H9 (cell line): ENCODE measurements at regions not wholly inside any gene's neighbourhood (a gene's known extent, or its start where the extent isn't known, plus 50 kb on each side); places are given as distances from the start of the nearest gene placed in this dataset.

ENCODE experiments used
- DNase-seq: peaks from one replicate; pipeline ENCODE4 v3.0.0-alpha.2; 2017
- H2AFZ ChIP-seq: one replicate; pipeline ENCODE4 v1.6.1; 2013; ENCODE audit warnings: mild to moderate bottlenecking, low read length, control low read depth, moderate library complexity
- H2AK5ac ChIP-seq: 2 replicates; pipeline ENCODE4 v1.6.1; 2013; ENCODE audit warnings: low read length, control low read depth, mixed read lengths; ENCODE audit not compliant: insufficient read length
- H2BK120ac ChIP-seq: one replicate; pipeline ENCODE4 v1.6.1; 2013; ENCODE audit warnings: low read depth, mild to moderate bottlenecking, low read length, control low read depth, inconsistent platforms; ENCODE audit not compliant: poor library complexity, severe bottlenecking
- H2BK12ac ChIP-seq: 2 replicates; pipeline ENCODE4 v1.6.1; 2013; ENCODE audit warnings: low read length, control low read depth, mixed read lengths, low read depth; ENCODE audit not compliant: insufficient read length
- H2BK15ac ChIP-seq: 2 replicates; pipeline ENCODE4 v1.6.1; 2013; ENCODE audit warnings: low read depth, low read length, control low read depth
- H2BK20ac ChIP-seq: one replicate; pipeline ENCODE4 v1.6.1; 2013; ENCODE audit warnings: low read depth, mild to moderate bottlenecking, low read length, control low read depth, inconsistent platforms; ENCODE audit not compliant: poor library complexity, severe bottlenecking
- H2BK5ac ChIP-seq: 2 replicates; pipeline ENCODE4 v1.6.1; 2013; ENCODE audit warnings: low read length, control low read depth, mixed read lengths; ENCODE audit not compliant: insufficient read length
- H3K14ac ChIP-seq: 2 replicates; pipeline ENCODE4 v1.6.1; 2013; ENCODE audit warnings: low read length, control low read depth; ENCODE audit not compliant: insufficient read depth
- H3K18ac ChIP-seq: 2 replicates; pipeline ENCODE4 v1.6.1; 2013; ENCODE audit warnings: low read depth, mild to moderate bottlenecking, mixed read lengths, low read length, control low read depth; ENCODE audit not compliant: insufficient read length
- H3K23ac ChIP-seq: 2 replicates; pipeline ENCODE4 v1.6.1; 2013; ENCODE audit warnings: low read length, control low read depth, mixed read lengths, low read depth; ENCODE audit not compliant: insufficient read length
- H3K23me2 ChIP-seq: 2 replicates; pipeline ENCODE4 v1.6.1; 2013; ENCODE audit warnings: low read depth, mild to moderate bottlenecking, mixed read lengths, low read length, control low read depth; ENCODE audit not compliant: insufficient read length, poor library complexity, severe bottlenecking
- H3K27ac ChIP-seq: 2 replicates; pipeline ENCODE4 v1.5.1; 2013; ENCODE audit warnings: low read length, control low read depth, mixed read lengths, low read depth; ENCODE audit not compliant: insufficient read length
- H3K27me3 ChIP-seq: 2 replicates; pipeline ENCODE4 v1.6.1; 2013; ENCODE audit warnings: low read length, control low read depth, inconsistent platforms; ENCODE audit not compliant: insufficient read depth
- H3K4ac ChIP-seq: 2 replicates; pipeline ENCODE4 v1.6.1; 2013; ENCODE audit warnings: low read depth, mild to moderate bottlenecking, control low read depth, inconsistent platforms, low read length, moderate library complexity
- H3K4me1 ChIP-seq: 2 replicates; pipeline ENCODE4 v1.6.1; 2013; ENCODE audit warnings: low read length, control low read depth, inconsistent platforms; ENCODE audit not compliant: insufficient read depth
- H3K4me2 ChIP-seq: 2 replicates; pipeline ENCODE4 v1.6.1; 2013; ENCODE audit warnings: low read length, control low read depth, mixed read lengths; ENCODE audit not compliant: insufficient read length, insufficient read depth
- H3K56ac ChIP-seq: 2 replicates; pipeline ENCODE4 v1.6.1; 2013; ENCODE audit warnings: low read depth, mild to moderate bottlenecking, mixed read lengths, low read length, control low read depth; ENCODE audit not compliant: insufficient read length
- H3K79me1 ChIP-seq: 2 replicates; pipeline ENCODE4 v1.6.1; 2013; ENCODE audit warnings: low read depth, mild to moderate bottlenecking, moderate library complexity, low read length, control low read depth, inconsistent platforms; ENCODE audit not compliant: insufficient read depth, poor library complexity, severe bottlenecking
- H3K79me2 ChIP-seq: 2 replicates; pipeline ENCODE4 v1.6.1; 2013; ENCODE audit warnings: low read length, control low read depth, inconsistent platforms; ENCODE audit not compliant: insufficient read depth
- H3K9ac ChIP-seq: 2 replicates; pipeline ENCODE4 v1.6.1; 2013; ENCODE audit warnings: low read length, control low read depth, mixed read lengths; ENCODE audit not compliant: insufficient read length; ENCODE audit errors: extremely low read depth
- H3K9me3 ChIP-seq: one replicate; pipeline ENCODE4 v1.6.1; 2013; ENCODE audit warnings: low read depth, low read length, inconsistent platforms; ENCODE audit not compliant: control insufficient read depth
- H3T11ph ChIP-seq: one replicate; pipeline ENCODE4 v1.6.1; 2013; ENCODE audit warnings: mild to moderate bottlenecking, low read length, control low read depth, inconsistent platforms
- H4K20me1 ChIP-seq: one replicate; pipeline ENCODE4 v1.6.1; 2013; ENCODE audit not compliant: control insufficient read depth, insufficient read length, insufficient read depth
- H4K5ac ChIP-seq: 2 replicates; pipeline ENCODE4 v1.6.1; 2013; ENCODE audit warnings: low read depth, mild to moderate bottlenecking, mixed read lengths, low read length, control low read depth; ENCODE audit not compliant: insufficient read length
- H4K8ac ChIP-seq: replicated peaks from 2 replicates; pipeline ENCODE4 v1.6.1; 2013; ENCODE audit warnings: low read length, control low read depth, mixed read lengths, low read depth; ENCODE audit not compliant: insufficient read length
- H4K91ac ChIP-seq: 2 replicates; pipeline ENCODE4 v1.6.1; 2013; ENCODE audit warnings: low read depth, mild to moderate bottlenecking, moderate library complexity, mixed read lengths, low read length, control low read depth; ENCODE audit not compliant: insufficient read length
- H3K27ac Mint-ChIP-seq, 3 experiments: 2 replicates in 2 of 3; 3 replicates in 1 of 3; pipeline ENCODE4 v1.8.0; 2020 to 2021; ENCODE audit warnings: mixed read lengths in 3 of 3, mild to moderate bottlenecking in 1 of 3, moderate library complexity in 1 of 3
- H3K27me3 Mint-ChIP-seq: 2 replicates; pipeline ENCODE4 v1.8.0; 2021; ENCODE audit warnings: low read depth, mild to moderate bottlenecking, moderate library complexity, mixed read lengths
- H3K36me3 Mint-ChIP-seq, 3 experiments: 2 replicates in 2 of 3; 3 replicates in 1 of 3; pipeline ENCODE4 v1.8.0; 2020 to 2021; ENCODE audit warnings: low read depth in 3 of 3, mixed read lengths in 3 of 3; ENCODE audit not compliant: insufficient read depth in 1 of 3
- H3K4me1 Mint-ChIP-seq, 2 experiments: 2 replicates each; pipeline ENCODE4 v1.8.0; 2020; ENCODE audit warnings: mixed read lengths in 2 of 2
- H3K4me3 Mint-ChIP-seq, 2 experiments: 2 replicates in 1 of 2; 3 replicates in 1 of 2; pipeline ENCODE4 v1.8.0; 2020 to 2021; ENCODE audit warnings: mild to moderate bottlenecking in 2 of 2, mixed read lengths in 2 of 2, moderate library complexity in 1 of 2
- H3K9me3 Mint-ChIP-seq, 2 experiments: 2 replicates in 1 of 2; 3 replicates in 1 of 2; pipeline ENCODE4 v1.8.0; 2020; ENCODE audit warnings: mild to moderate bottlenecking in 2 of 2, mixed read lengths in 2 of 2, moderate library complexity in 1 of 2
- WGBS: extraction: QIAGEN DNeasy Blood & Tissue Kit; methylation state at CpG from one replicate; pipeline ENCODE4 v1.1.7; 2013; ENCODE audit warnings: missing lambda C conversion rate, low lambda C conversion rate, mixed read lengths; ENCODE audit not compliant: insufficient read length; ENCODE audit errors: extremely low coverage; 5-methylcytosine and 5-hydroxymethylcytosine counted together
- TF ChIP-seq, protein P1 (sequence below): fragments of 200-600 bp; sonication (generic); conservative IDR thresholded peaks from 3 replicates; pipeline ENCODE4 v1.8.0; 2021; ENCODE audit warnings: antibody characterized with exemption, mild to moderate bottlenecking

GRCh38 chr1:218755128-218755527, 410.0 kb downstream of the TGFB2 start:
- peaks cover 0 to 7% of the 10 kb centered on the region in 2 experiments; a peak in 2 of 4 replicates for H3K4me1 Mint-ChIP-seq
- H3K27me3 Mint-ChIP-seq, result no peaks in the 10 kb centered on the region
- Histone ChIP-seq H3K27me3 (no peaks in the 10 kb centered on the region), H4K91ac (no peak overlapping the region), H2BK12ac (no peak overlapping the region), H2BK120ac (no peak overlapping the region), H3K27ac (no peak overlapping the region), H2AFZ (no peak overlapping the region), H3K9me3 (no peaks in the 10 kb centered on the region), H3K14ac (no peak overlapping the region), H3K79me1 (no peaks in the 10 kb centered on the region), H3K9ac (no peak overlapping the region), H3K4ac (no peak overlapping the region), H2BK5ac (no peak overlapping the region), H4K5ac (no peak overlapping the region), H3K18ac (no peak overlapping the region), H2AK5ac (no peak overlapping the region), H2BK20ac (no peak overlapping the region), H3K23ac (no peak overlapping the region), H3T11ph (no peak overlapping the region), H3K4me1 (no peaks in the 10 kb centered on the region), H3K23me2 (no peaks in the 10 kb centered on the region), H2BK15ac (no peak overlapping the region), H3K56ac (no peak overlapping the region), H3K79me2 (no peaks in the 10 kb centered on the region), H4K20me1 (no peaks in the 10 kb centered on the region), H3K4me2 (no peak overlapping the region), H4K8ac (no peak overlapping the region)
- H3K27ac Mint-ChIP-seq, result no peak overlapping the region
- no peak for DNase-seq
- WGBS, result no CpG with 5 or more reads among the region's 3 CpGs
- H3K4me3 Mint-ChIP-seq, result no peak overlapping the region
- no peaks in the 10 kb centered on the region for H3K36me3 Mint-ChIP-seq
- H3K9me3 Mint-ChIP-seq, result peaks cover 2 to 4% of the 10 kb centered on the region in 2 experiments; a peak in 2 of 5 replicates
- TF ChIP-seq, protein P1, sequence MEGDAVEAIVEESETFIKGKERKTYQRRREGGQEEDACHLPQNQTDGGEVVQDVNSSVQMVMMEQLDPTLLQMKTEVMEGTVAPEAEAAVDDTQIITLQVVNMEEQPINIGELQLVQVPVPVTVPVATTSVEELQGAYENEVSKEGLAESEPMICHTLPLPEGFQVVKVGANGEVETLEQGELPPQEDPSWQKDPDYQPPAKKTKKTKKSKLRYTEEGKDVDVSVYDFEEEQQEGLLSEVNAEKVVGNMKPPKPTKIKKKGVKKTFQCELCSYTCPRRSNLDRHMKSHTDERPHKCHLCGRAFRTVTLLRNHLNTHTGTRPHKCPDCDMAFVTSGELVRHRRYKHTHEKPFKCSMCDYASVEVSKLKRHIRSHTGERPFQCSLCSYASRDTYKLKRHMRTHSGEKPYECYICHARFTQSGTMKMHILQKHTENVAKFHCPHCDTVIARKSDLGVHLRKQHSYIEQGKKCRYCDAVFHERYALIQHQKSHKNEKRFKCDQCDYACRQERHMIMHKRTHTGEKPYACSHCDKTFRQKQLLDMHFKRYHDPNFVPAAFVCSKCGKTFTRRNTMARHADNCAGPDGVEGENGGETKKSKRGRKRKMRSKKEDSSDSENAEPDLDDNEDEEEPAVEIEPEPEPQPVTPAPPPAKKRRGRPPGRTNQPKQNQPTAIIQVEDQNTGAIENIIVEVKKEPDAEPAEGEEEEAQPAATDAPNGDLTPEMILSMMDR, result no peak
